ENCODE measurements at regions not wholly inside any gene's neighbourhood (a gene's known extent, or its start where the extent isn't known, plus 50 kb on each side); places are given as distances from the start of the nearest gene placed in this dataset.
A peak's percentile ranks its signal among the peaks of the same experiment; 100 is the strongest.
"Not testable (repeated sequence)": the region's sequence is repeated elsewhere in the genome, so short reads cannot be mapped to it uniquely, and the experiment has no call there.

DNA sequence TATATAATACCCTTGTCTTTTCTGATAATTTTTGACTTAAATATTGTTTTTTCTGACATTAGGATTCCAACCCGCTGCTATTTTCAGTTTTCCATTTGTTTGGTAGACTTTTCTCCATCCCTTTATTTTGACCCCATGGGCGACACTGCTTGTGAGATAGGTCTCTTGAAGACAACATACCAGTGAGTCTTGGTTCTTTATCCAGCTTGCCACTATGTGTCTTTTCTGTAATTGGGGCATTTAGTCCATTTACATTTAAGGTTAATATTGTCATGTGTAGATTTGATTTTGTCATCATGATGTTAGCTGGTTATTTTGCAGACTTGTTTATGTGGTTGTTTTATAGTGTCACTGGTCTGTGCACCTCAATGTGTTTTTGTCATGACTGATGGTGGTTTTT is 67.7 kb upstream of the IRAK1BP1 start:
- intact Hi-C loops (cut with DNase I; ENCODE audit: low total_unique reads): no loop called here
- no peaks in the 10 kb centered on the region for H3K36me3 ChIP-seq (ENCODE audit: low read depth, missing control alignments)
- H3K4me3 ChIP-seq: no peak overlapping the region
- H3K9me3 ChIP-seq: peaks cover 3% of the 10 kb centered on the region
- no peak overlapping the region for H3K27ac ChIP-seq
- TF ChIP-seq CTCF (IDR thresholded peaks at IDR 0.05) (no peak), POLR2A (IDR thresholded peaks at IDR 0.05) (no peak)
- no peaks in the 10 kb centered on the region for H3K27me3 ChIP-seq
- H3K4me1 ChIP-seq: no peaks in the 10 kb centered on the region
- 80 to 85% methylated on average over 2 of the region's 2 CpGs for WGBS, 2 donors
- DNase-seq: no peak

- 78 to 95% methylated on average over 1 of the region's 1 CpG for WGBS, 2 donors
- not testable (repeated sequence) for H3K4me3 ChIP-seq, H3K9me3 ChIP-seq
These were observed 60.6 kb upstream of the IRAK1BP1 start for GRCh38 chr6:78806792-78807191.

DNA sequence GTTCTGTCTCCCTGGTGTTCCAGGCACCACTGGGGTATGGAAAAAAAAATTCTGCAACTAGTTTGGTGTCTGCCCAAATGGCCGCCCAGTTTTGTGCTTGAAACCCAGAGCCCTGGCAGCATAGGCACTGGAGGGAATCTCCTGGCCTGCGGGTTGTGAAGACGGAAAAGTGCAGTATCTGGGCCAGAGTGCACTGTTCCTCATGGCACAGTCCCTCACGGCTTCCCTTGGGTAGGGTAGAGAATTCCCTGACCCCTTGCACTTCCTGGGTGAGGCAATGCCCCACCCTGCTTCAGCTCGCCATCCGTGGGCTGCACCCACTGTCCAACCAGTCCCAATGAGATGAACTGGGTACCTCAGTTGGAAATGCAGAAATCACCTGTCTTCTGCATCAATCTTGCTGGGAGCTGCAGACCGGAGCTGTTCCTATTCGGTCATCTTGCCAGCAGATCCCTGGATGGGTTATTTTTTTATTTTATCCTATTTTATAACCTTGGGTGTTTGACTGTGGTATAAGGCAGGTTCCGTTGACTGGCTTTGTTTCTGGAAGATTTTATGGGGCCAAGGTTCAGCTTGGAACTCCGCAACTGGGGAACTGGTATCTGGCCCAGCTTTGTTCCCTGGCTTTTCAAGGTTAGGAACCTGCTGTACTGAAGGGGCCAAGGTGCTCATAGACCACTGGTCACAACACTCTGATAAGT is 59.5 kb upstream of the IRAK1BP1 start:
- H3K27ac ChIP-seq; H3K4me3 ChIP-seq; intact Hi-C loops (cut with DNase I; ENCODE audit: low total_unique reads); H3K9me3 ChIP-seq; H3K4me1 ChIP-seq; H3K27me3 ChIP-seq; H3K36me3 ChIP-seq (ENCODE audit: low read depth, missing control alignments); DNase-seq: not testable (repeated sequence)
- WGBS, 2 donors: 74 to 77% methylated on average over 9 to 10 of the region's 10 CpGs

More at GRCh38 chr6:78806792-78807191, 60.6 kb upstream of the IRAK1BP1 start:
- H3K27me3 ChIP-seq; H3K4me1 ChIP-seq; DNase-seq; H3K27ac ChIP-seq; H3K36me3 ChIP-seq (ENCODE audit: low read depth, missing control alignments); intact Hi-C loops (cut with DNase I; ENCODE audit: low total_unique reads): not testable (repeated sequence)

- Histone ChIP-seq H3K36me3 (ENCODE audit: low read depth, missing control alignments) (no peaks in the 10 kb centered on the region), H3K27ac (no peak overlapping the region), H3K4me3 (no peak overlapping the region), H3K4me1 (no peaks in the 10 kb centered on the region), H3K9me3 (no peaks in the 10 kb centered on the region), H3K27me3 (no peaks in the 10 kb centered on the region)
- WGBS, 2 donors: 60 to 77% methylated on average over 2 to 4 of the region's 4 CpGs
- no peak for DNase-seq
- TF ChIP-seq CTCF (IDR thresholded peaks at IDR 0.05) (no peak), POLR2A (IDR thresholded peaks at IDR 0.05) (no peak)
- intact Hi-C loops (cut with DNase I; ENCODE audit: low total_unique reads): no loop called here
These were observed 58.9 kb upstream of the IRAK1BP1 start for GRCh38 chr6:78808356-78808891.

DNA sequence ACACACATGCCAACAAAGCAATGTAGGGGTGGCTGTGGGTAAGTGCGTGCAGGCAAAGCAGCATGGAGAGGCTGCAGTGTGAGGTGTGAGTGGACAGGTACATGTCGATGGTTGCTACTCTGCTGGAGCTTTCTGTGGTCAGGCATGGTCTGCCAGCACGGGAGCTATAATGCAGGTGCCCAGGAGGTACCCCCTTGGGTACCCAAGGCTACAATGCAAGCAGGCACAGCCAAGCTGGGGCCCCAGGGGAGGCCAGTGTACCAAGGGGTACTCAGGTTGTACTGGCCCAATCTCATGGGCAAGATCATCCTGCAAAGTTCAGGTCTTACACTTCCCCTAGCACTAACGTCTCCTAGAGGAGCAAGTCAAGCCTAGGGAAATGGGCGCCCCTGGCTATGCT is 58.4 kb upstream of the IRAK1BP1 start:
- 58 to 76% methylated on average over 5 of the region's 5 CpGs for WGBS, 2 donors
- Histone ChIP-seq H3K27ac (no peak overlapping the region), H3K36me3 (ENCODE audit: low read depth, missing control alignments) (no peaks in the 10 kb centered on the region), H3K9me3 (no peaks in the 10 kb centered on the region), H3K4me1 (no peaks in the 10 kb centered on the region), H3K27me3 (no peaks in the 10 kb centered on the region), H3K4me3 (no peak overlapping the region)
- TF ChIP-seq CTCF (IDR thresholded peaks at IDR 0.05): no peak
- no peak for TF ChIP-seq POLR2A (IDR thresholded peaks at IDR 0.05)
- intact Hi-C loops (cut with DNase I; ENCODE audit: low total_unique reads): no loop called here
- no peak for DNase-seq

DNA sequence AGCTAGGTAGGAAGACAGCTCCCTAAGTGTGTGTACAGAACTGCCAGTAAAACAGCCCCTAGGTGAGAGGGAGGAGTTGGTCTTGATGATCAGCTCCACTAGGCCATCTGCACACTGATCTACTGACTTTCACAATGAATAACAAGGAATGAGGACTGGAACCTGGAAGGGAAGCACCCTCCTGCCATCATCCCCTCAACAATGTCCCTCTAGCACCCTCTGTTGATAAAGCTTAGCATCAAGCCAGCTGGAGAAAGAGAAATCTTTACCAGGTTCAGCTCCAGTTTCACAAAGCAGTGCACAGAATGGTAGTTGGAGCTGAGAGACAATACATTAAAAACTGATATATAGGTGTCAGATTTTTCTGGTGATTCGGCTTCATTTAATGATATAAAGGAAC is 57.2 kb upstream of the IRAK1BP1 start:
- H3K4me3 ChIP-seq: no peak overlapping the region
- no peaks in the 10 kb centered on the region for H3K36me3 ChIP-seq (ENCODE audit: low read depth, missing control alignments)
- peak; percentile 38 for DNase-seq
- TF ChIP-seq CTCF (IDR thresholded peaks at IDR 0.05): peak in 2 of 3 experiments; percentile 25 to 35
- TF ChIP-seq POLR2A (IDR thresholded peaks at IDR 0.05): no peak
- H3K4me1 ChIP-seq: no peaks in the 10 kb centered on the region
- 12% methylated on average over 1 of the region's 1 CpG for WGBS, 2 donors
- no peak overlapping the region for H3K27ac ChIP-seq
- H3K27me3 ChIP-seq: no peaks in the 10 kb centered on the region
- intact Hi-C loops (cut with DNase I; ENCODE audit: low total_unique reads): no loop called here
- H3K9me3 ChIP-seq: no peaks in the 10 kb centered on the region
